CD4-positive, alpha-beta memory T cell (primary cell): ENCODE measurements at regions not wholly inside any gene's neighbourhood (a gene's known extent, or its start where the extent isn't known, plus 50 kb on each side); places are given as distances from the start of the nearest gene placed in this dataset.

Source experiments
- CTCF ChIA-PET: fragments of 350-600 bp; sonication (Branson Sonifier 250); formaldehyde crosslinking; loops from one replicate; lab custom pipeline; 2021; ENCODE audit warnings: inconsistent platforms; ENCODE audit not compliant: partially characterized antibody; lab: Charles Lee
- POLR2A ChIA-PET: fragments of 350-600 bp; sonication (Branson Sonifier 250); formaldehyde crosslinking; loops from one replicate; lab custom pipeline; 2021; ENCODE audit not compliant: partially characterized antibody; lab: Charles Lee
- DNase-seq, 5 donors: peaks; one replicate each; pipeline versions ENCODE4 v3.0.0 to v3.0.0-alpha.2; 2020 to 2022; ENCODE audit warnings: mixed read lengths in 1 of 5
- H3K27ac ChIP-seq: one replicate; pipeline ENCODE4 v1.7.0; 2013; ENCODE audit warnings: low read depth, low read length
- H3K27me3 ChIP-seq: 2 replicates; pipeline ENCODE4 v1.7.0; 2013; ENCODE audit warnings: mild to moderate bottlenecking, low read length, moderate library complexity; ENCODE audit not compliant: insufficient read depth
- H3K36me3 ChIP-seq: 2 replicates; pipeline ENCODE4 v1.7.0; 2013; ENCODE audit warnings: mild to moderate bottlenecking, low read length, moderate library complexity; ENCODE audit not compliant: insufficient read depth
- H3K4me1 ChIP-seq: 2 replicates; pipeline ENCODE4 v1.7.0; 2013; ENCODE audit warnings: mild to moderate bottlenecking, low read length, moderate library complexity; ENCODE audit not compliant: insufficient read depth
- H3K4me3 ChIP-seq, 2 donors: one replicate each; pipeline ENCODE4 v1.7.0; 2013; ENCODE audit warnings: low read length in 2 of 2, mild to moderate bottlenecking in 1 of 2
- H3K9me3 ChIP-seq, 2 donors: one replicate each; pipeline ENCODE4 v1.7.0; 2013; ENCODE audit warnings: low read length in 2 of 2, control low read depth in 1 of 2; ENCODE audit not compliant: control insufficient read depth in 1 of 2
- H3K27ac Mint-ChIP-seq, 7 donors: one replicate each; pipeline ENCODE4 v1.8.0; 2020 to 2021; ENCODE audit warnings: mixed read lengths in 7 of 7, mild to moderate bottlenecking in 6 of 7, inconsistent platforms in 3 of 7, moderate library complexity in 3 of 7
- H3K27me3 Mint-ChIP-seq, 2 donors: one replicate each; pipeline ENCODE4 v1.8.0; 2020 to 2021; ENCODE audit warnings: mixed read lengths in 2 of 2
- H3K36me3 Mint-ChIP-seq, 2 donors: one replicate each; pipeline ENCODE4 v1.8.0; 2020 to 2021; ENCODE audit warnings: mixed read lengths in 2 of 2, inconsistent platforms in 1 of 2, mild to moderate bottlenecking in 1 of 2
- H3K4me1 Mint-ChIP-seq, 4 donors: one replicate each; pipeline ENCODE4 v1.8.0; 2020 to 2021; ENCODE audit warnings: mixed read lengths in 4 of 4, mild to moderate bottlenecking in 1 of 4
- H3K4me3 Mint-ChIP-seq, 8 donors: one replicate each; pipeline ENCODE4 v1.8.0; 2020 to 2021; ENCODE audit warnings: mixed read lengths in 8 of 8, mild to moderate bottlenecking in 7 of 8, moderate library complexity in 6 of 8, inconsistent platforms in 3 of 8
- H3K9me3 Mint-ChIP-seq, 8 donors: one replicate each; pipeline ENCODE4 v1.8.0; 2020 to 2021; ENCODE audit warnings: mixed read lengths in 8 of 8, mild to moderate bottlenecking in 5 of 8, inconsistent platforms in 3 of 8, moderate library complexity in 1 of 8
- intact Hi-C: fragments of 100-400 bp; cut with micrococcal nuclease; formaldehyde crosslinking; loops from one replicate; pipeline ENCODE4 v1.15.1; 2023

DNA sequence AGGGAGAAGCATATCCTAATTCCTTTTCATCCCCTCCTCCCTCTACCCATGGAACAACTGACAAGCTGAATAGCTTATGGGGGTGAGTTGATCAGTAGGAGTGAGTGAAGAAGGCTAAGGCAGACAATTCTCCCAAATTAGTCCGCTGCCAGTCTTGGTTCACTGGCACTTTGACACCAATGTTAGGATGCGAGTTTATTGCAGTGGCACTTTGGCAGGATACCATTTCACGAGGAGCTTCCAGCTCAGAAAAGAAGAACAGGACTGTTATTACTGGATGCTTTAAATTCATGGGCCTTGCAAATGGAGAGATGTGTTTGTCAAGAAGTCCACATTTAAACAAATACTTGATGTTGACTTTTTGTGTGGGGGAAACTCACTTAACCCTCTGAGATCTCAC is 427.6 kb downstream of the NR2F1-AS1 start:
- H3K27me3 Mint-ChIP-seq = no peaks in the 10 kb centered on the region
- no peaks in the 10 kb centered on the region for H3K36me3 ChIP-seq
- no peak overlapping the region for H3K4me3 ChIP-seq
- POLR2A ChIA-PET = no interaction called here
- no peaks in the 10 kb centered on the region for H3K4me1 ChIP-seq
- no peak overlapping the region for H3K27ac Mint-ChIP-seq
- H3K27me3 ChIP-seq = no peaks in the 10 kb centered on the region
- no peaks in the 10 kb centered on the region for H3K4me1 Mint-ChIP-seq
- H3K9me3 ChIP-seq = no peaks in the 10 kb centered on the region
- peaks cover 0 to 2% (median 0%) of the 10 kb centered on the region in 8 donors for H3K9me3 Mint-ChIP-seq
- intact Hi-C loops = no loop called here
- no peak overlapping the region for H3K27ac ChIP-seq
- no peak for DNase-seq
- H3K36me3 Mint-ChIP-seq = no peaks in the 10 kb centered on the region
- CTCF ChIA-PET = no interaction called here
- no peak overlapping the region for H3K4me3 Mint-ChIP-seq

GRCh38 chr5:93151896-93152295 is 429.1 kb downstream of the NR2F1-AS1 start:
- Histone ChIP-seq H3K36me3 (no peaks in the 10 kb centered on the region), H3K4me3 (no peak overlapping the region), H3K27me3 (no peaks in the 10 kb centered on the region), H3K9me3 (no peaks in the 10 kb centered on the region), H3K27ac (no peak overlapping the region), H3K4me1 (no peaks in the 10 kb centered on the region)
- Mint-ChIP-seq H3K9me3 (peaks cover 0 to 3% (median 0%) of the 10 kb centered on the region in 8 donors), H3K36me3 (no peaks in the 10 kb centered on the region), H3K4me1 (no peaks in the 10 kb centered on the region), H3K27me3 (no peaks in the 10 kb centered on the region), H3K27ac (peak overlapping the region in 1 of 7 donors; percentile 77), H3K4me3 (no peak overlapping the region)
- intact Hi-C loops = no loop called here
- DNase-seq = no peak
- ChIA-PET CTCF (no interaction called here), POLR2A (no interaction called here)

- H3K27me3 ChIP-seq = no peaks in the 10 kb centered on the region
- no peak for DNase-seq
- no peaks in the 10 kb centered on the region for H3K4me1 ChIP-seq
- intact Hi-C loops = no loop called here
- H3K36me3 Mint-ChIP-seq = no peaks in the 10 kb centered on the region
- POLR2A ChIA-PET = no interaction called here
- H3K9me3 Mint-ChIP-seq = peaks cover 0 to 3% (median 0%) of the 10 kb centered on the region in 8 donors
- H3K27ac Mint-ChIP-seq = no peak overlapping the region
- no peaks in the 10 kb centered on the region for H3K9me3 ChIP-seq
- H3K36me3 ChIP-seq = no peaks in the 10 kb centered on the region
- H3K4me3 Mint-ChIP-seq = no peak overlapping the region
- H3K27ac ChIP-seq = no peak overlapping the region
- no peaks in the 10 kb centered on the region for H3K27me3 Mint-ChIP-seq
- H3K4me1 Mint-ChIP-seq = no peaks in the 10 kb centered on the region
- CTCF ChIA-PET = no interaction called here
- H3K4me3 ChIP-seq = no peak overlapping the region
Measured at GRCh38 chr5:93151121-93151520, 429.9 kb downstream of the NR2F1-AS1 start.

DNA sequence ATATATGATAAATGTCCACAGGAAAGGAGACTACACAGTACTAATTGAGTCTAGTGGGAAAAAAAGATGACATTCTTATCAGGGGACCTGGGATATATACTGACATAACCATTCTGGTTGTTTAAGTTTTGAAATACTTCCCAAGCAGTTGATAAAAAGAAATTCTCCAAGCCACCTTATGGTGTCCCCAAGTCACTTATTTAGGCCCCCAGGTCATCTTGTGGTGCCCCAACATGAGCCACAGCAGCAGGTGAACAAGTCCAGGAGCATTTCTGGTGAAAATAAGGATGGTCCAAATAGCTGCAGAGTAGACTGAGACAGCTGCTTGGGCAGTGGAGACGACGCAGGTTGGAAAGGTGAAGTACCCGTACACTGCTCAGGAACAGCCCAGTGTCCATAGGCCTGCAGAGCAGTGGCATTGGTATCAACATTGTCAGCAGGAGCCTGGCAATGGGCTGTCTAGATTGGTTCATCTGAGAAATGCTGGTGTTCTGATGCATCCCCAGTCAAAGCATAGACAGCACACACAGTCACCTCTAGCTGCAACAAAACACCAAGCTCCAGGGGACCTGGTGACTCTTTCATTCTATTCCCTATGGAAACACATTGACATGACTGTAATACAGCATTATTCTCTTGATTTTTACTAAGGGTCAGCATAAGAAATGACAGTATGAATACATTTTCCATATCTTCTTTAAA is 430.6 kb downstream of the NR2F1-AS1 start:
- no peak overlapping the region for H3K4me3 ChIP-seq
- no peaks in the 10 kb centered on the region for H3K4me1 Mint-ChIP-seq
- H3K36me3 Mint-ChIP-seq = no peaks in the 10 kb centered on the region
- ChIA-PET POLR2A (no interaction called here), CTCF (interaction anchor here (0.6 kb wide), 1 partner anchor 48 kb away, joined by 3 read pairs; no protein-coding TSS in a partner anchor)
- no peaks in the 10 kb centered on the region for H3K27me3 ChIP-seq
- DNase-seq = no peak
- H3K9me3 ChIP-seq = no peaks in the 10 kb centered on the region
- peaks cover 0 to 3% (median under 1%) of the 10 kb centered on the region in 8 donors for H3K9me3 Mint-ChIP-seq
- intact Hi-C loops = no loop called here
- no peaks in the 10 kb centered on the region for H3K27me3 Mint-ChIP-seq
- H3K27ac ChIP-seq = no peak overlapping the region
- no peak overlapping the region for H3K4me3 Mint-ChIP-seq
- H3K27ac Mint-ChIP-seq = no peak overlapping the region
- H3K36me3 ChIP-seq = no peaks in the 10 kb centered on the region
- H3K4me1 ChIP-seq = no peaks in the 10 kb centered on the region

- Mint-ChIP-seq H3K36me3 (no peaks in the 10 kb centered on the region), H3K4me3 (no peak overlapping the region), H3K27ac (no peak overlapping the region), H3K4me1 (no peaks in the 10 kb centered on the region), H3K27me3 (no peaks in the 10 kb centered on the region), H3K9me3 (peaks cover 0 to 7% (median 3%) of the 10 kb centered on the region in 8 donors)
- H3K27me3 ChIP-seq = no peaks in the 10 kb centered on the region
- no peaks in the 10 kb centered on the region for H3K36me3 ChIP-seq
- no peak overlapping the region for H3K27ac ChIP-seq
- POLR2A ChIA-PET = no interaction called here
- intact Hi-C loops = no loop called here
- CTCF ChIA-PET = no interaction called here
- H3K4me3 ChIP-seq = no peak overlapping the region
- H3K9me3 ChIP-seq = no peaks in the 10 kb centered on the region
- DNase-seq = no peak
- H3K4me1 ChIP-seq = no peaks in the 10 kb centered on the region
Measured at GRCh38 chr5:93145767-93146166, 435.3 kb downstream of the NR2F1-AS1 start.

GRCh38 chr5:93145019-93145418 is 436.0 kb downstream of the NR2F1-AS1 start:
- Histone ChIP-seq H3K4me3 (no peak overlapping the region), H3K4me1 (no peaks in the 10 kb centered on the region), H3K27me3 (no peaks in the 10 kb centered on the region), H3K9me3 (no peaks in the 10 kb centered on the region), H3K36me3 (no peaks in the 10 kb centered on the region), H3K27ac (no peak overlapping the region)
- Mint-ChIP-seq H3K9me3 (peaks cover 0 to 10% (median 3%) of the 10 kb centered on the region in 8 donors), H3K36me3 (no peaks in the 10 kb centered on the region), H3K4me1 (no peaks in the 10 kb centered on the region), H3K4me3 (no peak overlapping the region), H3K27ac (no peak overlapping the region), H3K27me3 (no peaks in the 10 kb centered on the region)
- ChIA-PET CTCF (no interaction called here), POLR2A (no interaction called here)
- DNase-seq = no peak
- intact Hi-C loops = no loop called here

- Histone ChIP-seq H3K27me3 (no peaks in the 10 kb centered on the region), H3K4me1 (no peaks in the 10 kb centered on the region), H3K9me3 (no peaks in the 10 kb centered on the region), H3K36me3 (no peaks in the 10 kb centered on the region), H3K27ac (no peak overlapping the region), H3K4me3 (no peak overlapping the region)
- Mint-ChIP-seq H3K4me1 (no peaks in the 10 kb centered on the region), H3K4me3 (no peak overlapping the region), H3K36me3 (no peaks in the 10 kb centered on the region), H3K27me3 (no peaks in the 10 kb centered on the region), H3K9me3 (peaks cover 0 to 13% (median 5%) of the 10 kb centered on the region in 8 donors), H3K27ac (no peak overlapping the region)
- POLR2A ChIA-PET = no interaction called here
- DNase-seq = no peak
- intact Hi-C loops = no loop called here
- CTCF ChIA-PET = no interaction called here
Measured at GRCh38 chr5:93141969-93142368, 439.1 kb downstream of the NR2F1-AS1 start.
